ENCODE measurements at regions not wholly inside any gene's neighbourhood (a gene's known extent, or its start where the extent isn't known, plus 50 kb on each side); places are given as distances from the start of the nearest gene placed in this dataset.

DNA sequence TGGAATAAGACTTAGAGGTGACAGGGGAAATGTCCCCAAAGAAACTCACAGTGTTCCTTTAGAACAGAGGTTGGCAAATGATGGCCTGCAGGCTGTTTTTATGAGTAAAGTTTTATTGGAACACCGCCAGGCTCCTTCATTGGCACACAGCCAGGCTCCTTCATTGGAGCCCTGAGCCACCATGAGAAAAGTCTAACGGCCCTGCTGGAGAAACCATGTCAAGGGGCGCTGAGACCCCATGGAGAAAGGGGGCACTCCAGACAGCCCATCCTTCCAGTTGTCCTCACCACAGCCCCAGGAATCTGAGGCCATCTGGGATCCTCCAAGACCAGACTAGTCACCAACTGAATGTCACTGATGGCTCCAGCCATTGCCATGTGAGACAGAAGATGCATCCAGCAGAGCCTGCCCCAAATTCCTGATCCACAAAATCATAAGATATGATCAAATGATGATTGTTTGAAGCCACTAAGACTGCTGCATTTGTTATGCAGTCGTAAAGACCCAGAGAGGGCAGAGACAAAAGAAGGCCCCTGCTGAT, 88.2 kb upstream of the GPR26 start:
- WGBS, 2 donors = 51 to 52% methylated on average over 4 of the region's 4 CpGs
- FAIRE-seq (no peak), ATAC-seq (no peak), DNase-seq (no peak)
- no peak overlapping the region for H3K4me3 ChIP-seq
- no peaks in the 10 kb centered on the region for H3K36me3 ChIP-seq
- H3K4me1 ChIP-seq = no peaks in the 10 kb centered on the region
- intact Hi-C loops (cut with DNase I) = no loop called here
- H3K27me3 ChIP-seq = peaks cover 0 to 23% (median 1%) of the 10 kb centered on the region in 4 donors
- no peak overlapping the region for H3K27ac ChIP-seq
- H3K9me3 ChIP-seq = no peaks in the 10 kb centered on the region
- no peak for TF ChIP-seq CTCF (IDR thresholded peaks at IDR 0.05)

GRCh38 chr10:123578721-123579120, 87.4 kb upstream of the GPR26 start:
- H3K27me3 ChIP-seq = peaks cover 0 to 24% (median 1%) of the 10 kb centered on the region in 4 donors
- H3K9me3 ChIP-seq = no peaks in the 10 kb centered on the region
- no peak for ATAC-seq
- peaks cover 0 to under 1% (median 0%) of the 10 kb centered on the region in 3 donors for H3K4me1 ChIP-seq
- TF ChIP-seq CTCF (IDR thresholded peaks at IDR 0.05) = no peak
- H3K4me3 ChIP-seq = no peak overlapping the region
- 62 to 79% methylated on average over 6 of the region's 6 CpGs for WGBS, 2 donors
- intact Hi-C loops (cut with DNase I) = no loop called here
- FAIRE-seq = no peak
- DNase-seq = no peak
- H3K27ac ChIP-seq = no peak overlapping the region
- no peaks in the 10 kb centered on the region for H3K36me3 ChIP-seq

- Histone ChIP-seq H3K36me3 (no peaks in the 10 kb centered on the region), H3K27ac (no peak overlapping the region), H3K27me3 (peaks cover 0 to 27% (median 1%) of the 10 kb centered on the region in 4 donors), H3K4me3 (no peak overlapping the region), H3K9me3 (no peaks in the 10 kb centered on the region), H3K4me1 (peaks cover 0 to 5% (median 0%) of the 10 kb centered on the region in 3 donors)
- DNase-seq = no peak
- no peak for FAIRE-seq
- TF ChIP-seq CTCF (IDR thresholded peaks at IDR 0.05) = no peak
- WGBS, 2 donors = 42 to 44% methylated on average over 5 of the region's 5 CpGs
- intact Hi-C loops (cut with DNase I) = loop anchor here in 2 of 3 donors (5.0 to 10.0 kb wide), 2 partner anchors 388 to 395 kb away; no protein-coding TSS in a partner anchor
- ATAC-seq = no peak
Measured at GRCh38 chr10:123579675-123580074, 86.5 kb upstream of the GPR26 start.

GRCh38 chr10:123580426-123580825, 85.7 kb upstream of the GPR26 start:
- intact Hi-C loops (cut with DNase I) = loop anchor here in 2 of 3 donors (5.0 to 10.0 kb wide), 2 partner anchors 387 to 394 kb away; no protein-coding TSS in a partner anchor
- peaks cover 0 to 5% (median 0%) of the 10 kb centered on the region in 3 donors for H3K4me1 ChIP-seq
- 19 to 30% methylated on average over 4 of the region's 4 CpGs for WGBS, 2 donors
- H3K27ac ChIP-seq = no peak overlapping the region
- no peak overlapping the region for H3K4me3 ChIP-seq
- no peak for ATAC-seq
- no peak for DNase-seq
- H3K27me3 ChIP-seq = peaks cover 0 to 27% (median 1%) of the 10 kb centered on the region in 4 donors
- no peaks in the 10 kb centered on the region for H3K36me3 ChIP-seq
- TF ChIP-seq CTCF (IDR thresholded peaks at IDR 0.05) = no peak
- FAIRE-seq = no peak
- no peaks in the 10 kb centered on the region for H3K9me3 ChIP-seq

- Histone ChIP-seq H3K9me3 (no peaks in the 10 kb centered on the region), H3K4me3 (no peak overlapping the region), H3K4me1 (peaks cover 0 to 5% (median 0%) of the 10 kb centered on the region in 3 donors), H3K27me3 (peaks cover 0 to 21% (median 1%) of the 10 kb centered on the region in 4 donors), H3K27ac (no peak overlapping the region), H3K36me3 (no peaks in the 10 kb centered on the region)
- WGBS, 2 donors = 40 to 48% methylated on average over 9 of the region's 9 CpGs
- no peak for FAIRE-seq
- ATAC-seq = no peak
- intact Hi-C loops (cut with DNase I) = loop anchor here in 2 of 3 donors (5.0 to 10.0 kb wide), 2 partner anchors 386 to 393 kb away; no protein-coding TSS in a partner anchor
- TF ChIP-seq CTCF (IDR thresholded peaks at IDR 0.05) = no peak
- DNase-seq = no peak
Measured at GRCh38 chr10:123581656-123582055, 84.5 kb upstream of the GPR26 start.

Data from pancreas (tissue), 10 donors.